ENCODE measurements at regions not wholly inside any gene's neighbourhood (a gene's known extent, or its start where the extent isn't known, plus 50 kb on each side); places are given as distances from the start of the nearest gene placed in this dataset.

- TF ChIP-seq CTCF (conservative IDR thresholded peaks at IDR 0.05; ENCODE audit: low read depth, low read length) (no peak), EZH2 (IDR thresholded peaks at IDR 0.05; ENCODE audit: borderline replicate concordance, low read depth, low read length, poor library complexity, severe bottlenecking) (no peak)
Measured at GRCh38 chr13:111424134-111424533, 103.7 kb downstream of the TEX29 start.
